K562 (cell line): ENCODE measurements at regions not wholly inside any gene's neighbourhood (a gene's known extent, or its start where the extent isn't known, plus 50 kb on each side); places are given as distances from the start of the nearest gene placed in this dataset.
A peak's percentile ranks its signal among the peaks of the same experiment; 100 is the strongest.

ENCODE experiments used
- ATAC-seq: fragments of 200-7000 bp; cut with Tn5 transposase; 3 replicates; pipeline ENCODE4 v1.9.1; 2020; ENCODE audit warnings: moderate library complexity
- BruUV-seq: library from RNA; stranded (reverse); fragments of 400-500 nt; replicated peaks from 2 replicates; lab custom pipeline; 2021; lab: Mats Ljungman, UMichigan
- CTCF ChIA-PET: fragments of 300-600 bp; formaldehyde crosslinking; extraction: SDS; loops from one replicate; lab custom pipeline; 2021; ENCODE audit warnings: low intra/inter-chr PET ratio; lab: Yijun Ruan, JAX
- POLR2A ChIA-PET: fragments of 300-600, 350-650 bp; sonication (Branson Sonifier 250); formaldehyde crosslinking; extraction: SDS; loops from one replicate; lab custom pipeline; 2021; ENCODE audit warnings: antibody characterized with exemption, inconsistent platforms; lab: Yijun Ruan, JAX
- DNase-seq, 4 experiments: peaks; one replicate each; pipeline versions ENCODE4 v3.0.0 to v3.0.0-alpha.2; 2011 to 2018; ENCODE audit warnings: low spot score in 3 of 4, mixed read lengths in 3 of 4; ENCODE audit errors: extremely low read depth in 1 of 4
- FAIRE-seq: peaks from 2 replicates; lab custom pipeline; 2011; peaks lifted over from hg19 to GRCh38; lab: Jason Lieb, UNC
- H2AFZ ChIP-seq: 2 replicates; pipeline ENCODE4 v1.6.0; 2011; ENCODE audit warnings: low read depth, low read length, control low read depth, inconsistent platforms
- H3K27ac ChIP-seq: fragments of 200-600 bp; 3 replicates; pipeline ENCODE4 v1.8.0; 2011; ENCODE audit warnings: low read depth, mild to moderate bottlenecking, control low read depth, inconsistent platforms, low read length, moderate library complexity, mixed read lengths; ENCODE audit errors: extremely low read depth
- H3K27me3 ChIP-seq, 2 experiments: fragments of 300-600 bp in 1 of 2; 2 replicates in 1 of 2; 3 replicates in 1 of 2; pipeline versions ENCODE4 v1.6.0 to v1.8.0; 2011; ENCODE audit warnings: inconsistent platforms in 2 of 2, low read length in 2 of 2, mild to moderate bottlenecking in 1 of 2, mixed read lengths in 1 of 2, moderate library complexity in 1 of 2; ENCODE audit not compliant: control insufficient read depth in 2 of 2, insufficient read depth in 2 of 2
- H3K36me3 ChIP-seq: fragments of 300-600 bp; 3 replicates; pipeline ENCODE4 v1.8.0; 2011; ENCODE audit warnings: mild to moderate bottlenecking, low read length, inconsistent platforms; ENCODE audit not compliant: control insufficient read depth, insufficient read depth
- H3K4me1 ChIP-seq, 2 experiments: fragments of 200-600 bp in 1 of 2; replicated peaks in 1 of 2; 2 replicates in 1 of 2; 3 replicates in 1 of 2; pipeline versions ENCODE4 v1.5.1 to v1.8.0; 2011; ENCODE audit warnings: inconsistent platforms in 2 of 2, low read length in 2 of 2, mild to moderate bottlenecking in 1 of 2, mixed read lengths in 1 of 2, moderate library complexity in 1 of 2; ENCODE audit not compliant: control insufficient read depth in 2 of 2, insufficient read depth in 2 of 2
- H3K4me2 ChIP-seq: 2 replicates; pipeline ENCODE4 v1.6.1; 2011; ENCODE audit warnings: low read length, control low read depth, inconsistent platforms, mixed read lengths; ENCODE audit not compliant: insufficient read depth
- H3K4me3 ChIP-seq: fragments of 200-600 bp; sonication (generic), shearing (Covaris generic); 2 replicates; pipeline ENCODE4 v1.5.1; 2016; ENCODE audit warnings: control low read depth, inconsistent platforms
- H3K79me2 ChIP-seq: fragments of 200-600 bp; 3 replicates; pipeline ENCODE4 v1.8.0; 2011; ENCODE audit warnings: low read length, inconsistent platforms; ENCODE audit not compliant: control insufficient read depth, insufficient read depth
- H3K9ac ChIP-seq, 2 experiments: 2 replicates each; pipeline versions ENCODE4 v1.6.0 to v1.6.1; 2011; ENCODE audit warnings: low read depth in 2 of 2, low read length in 2 of 2, control low read depth in 1 of 2, inconsistent platforms in 1 of 2, mild to moderate bottlenecking in 1 of 2, mixed read lengths in 1 of 2; ENCODE audit not compliant: insufficient read depth in 1 of 2
- H3K9me1 ChIP-seq: one replicate; pipeline ENCODE4 v1.6.0; 2011; ENCODE audit warnings: inconsistent platforms, mild to moderate bottlenecking, low read length, moderate library complexity; ENCODE audit not compliant: control insufficient read depth, insufficient read depth
- H3K9me3 ChIP-seq: replicated peaks from 2 replicates; pipeline ENCODE4 v1.5.1; 2011; ENCODE audit warnings: low read depth, low read length, inconsistent platforms; ENCODE audit not compliant: control insufficient read depth, insufficient read depth
- H4K20me1 ChIP-seq: replicated peaks from 2 replicates; pipeline ENCODE4 v1.6.1; 2011; ENCODE audit warnings: low read length, inconsistent platforms, mixed read lengths; ENCODE audit not compliant: control insufficient read depth, insufficient read depth
- TCF7L2 ChIP-seq: fragments of 150-350 bp; IDR thresholded peaks from 2 replicates; pipeline ENCODE4 v1.6.1; 2016; ENCODE audit warnings: low read depth, mild to moderate bottlenecking, low read length, moderate library complexity
- WGBS: fragments of 100-300 bp; shearing (Covaris generic); methylation state at CpG from one replicate; pipeline ENCODE4 v1.1.6; 2016; ENCODE audit warnings: low coverage, mixed read lengths; ENCODE audit not compliant: insufficient coverage; ENCODE audit errors: missing lambda C conversion rate; 5-methylcytosine and 5-hydroxymethylcytosine counted together
- in situ Hi-C: fragments of 300-500 bp; cut with MboI; formaldehyde crosslinking; loops from 4 replicates; pipeline ENCODE4 v1.15.0; 2018; ENCODE audit warnings: inconsistent platforms, mixed read lengths
- intact Hi-C: fragments of 100-400 bp; cut with micrococcal nuclease; formaldehyde crosslinking; loops from 2 replicates; pipeline ENCODE4 v1.14.2; 2022
- TF ChIP-seq, protein P1 (sequence below): fragments of 450-650 bp; formaldehyde crosslinking; IDR thresholded peaks from 2 replicates; pipeline ENCODE4 v1.4.0; 2020; ENCODE audit warnings: mild to moderate bottlenecking, moderate library complexity
- TF ChIP-seq, protein P2 (sequence below), 2 experiments: IDR thresholded peaks; 2 replicates each; pipeline ENCODE4 v1.6.1; 2011; ENCODE audit warnings: borderline replicate concordance in 1 of 2, control low read depth in 1 of 2, low read depth in 1 of 2, low read length in 1 of 2, mild to moderate bottlenecking in 1 of 2, mixed read lengths in 1 of 2, moderate library complexity in 1 of 2; ENCODE audit not compliant: insufficient read depth in 1 of 2, insufficient read length in 1 of 2, poor library complexity in 1 of 2, severe bottlenecking in 1 of 2; ENCODE audit errors: extremely low read depth in 1 of 2

DNA sequence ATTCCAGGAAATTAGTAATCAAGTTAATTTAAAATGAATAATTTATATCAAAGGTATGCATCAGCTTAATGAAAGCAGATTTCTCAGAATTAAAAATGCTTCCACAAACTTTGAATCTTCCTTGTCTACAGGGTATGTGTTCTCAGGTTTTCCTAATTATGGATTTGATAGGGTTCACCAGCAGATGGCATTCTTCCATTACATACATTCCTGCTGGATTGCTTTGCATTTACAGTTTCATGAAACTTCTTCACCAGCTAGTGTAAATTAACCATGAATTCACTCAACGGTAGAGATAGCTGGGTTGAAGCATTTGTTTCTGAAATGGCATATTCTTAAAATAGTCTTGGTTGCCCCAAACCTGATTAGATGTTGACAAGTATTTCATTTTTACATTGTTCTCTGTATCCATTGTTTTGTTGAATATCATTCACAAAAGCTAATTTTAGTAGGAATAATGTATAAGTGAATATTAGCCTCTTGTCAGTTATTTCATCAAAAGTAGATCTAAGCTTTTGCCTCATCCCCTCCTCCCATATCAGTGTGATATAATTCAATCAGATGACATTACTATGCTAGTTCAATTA, 68.7 kb upstream of the WDR41 start (continued):
- TF ChIP-seq, protein P1, sequence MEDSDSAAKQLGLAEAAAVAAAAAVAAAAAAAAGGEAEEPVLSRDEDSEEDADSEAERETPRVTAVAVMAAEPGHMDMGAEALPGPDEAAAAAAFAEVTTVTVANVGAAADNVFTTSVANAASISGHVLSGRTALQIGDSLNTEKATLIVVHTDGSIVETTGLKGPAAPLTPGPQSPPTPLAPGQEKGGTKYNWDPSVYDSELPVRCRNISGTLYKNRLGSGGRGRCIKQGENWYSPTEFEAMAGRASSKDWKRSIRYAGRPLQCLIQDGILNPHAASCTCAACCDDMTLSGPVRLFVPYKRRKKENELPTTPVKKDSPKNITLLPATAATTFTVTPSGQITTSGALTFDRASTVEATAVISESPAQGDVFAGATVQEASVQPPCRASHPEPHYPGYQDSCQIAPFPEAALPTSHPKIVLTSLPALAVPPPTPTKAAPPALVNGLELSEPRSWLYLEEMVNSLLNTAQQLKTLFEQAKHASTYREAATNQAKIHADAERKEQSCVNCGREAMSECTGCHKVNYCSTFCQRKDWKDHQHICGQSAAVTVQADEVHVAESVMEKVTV (CRISPR knock-in tag) = peak; percentile 62
- TF ChIP-seq, all 486 proteins: peak for 6

DNA sequence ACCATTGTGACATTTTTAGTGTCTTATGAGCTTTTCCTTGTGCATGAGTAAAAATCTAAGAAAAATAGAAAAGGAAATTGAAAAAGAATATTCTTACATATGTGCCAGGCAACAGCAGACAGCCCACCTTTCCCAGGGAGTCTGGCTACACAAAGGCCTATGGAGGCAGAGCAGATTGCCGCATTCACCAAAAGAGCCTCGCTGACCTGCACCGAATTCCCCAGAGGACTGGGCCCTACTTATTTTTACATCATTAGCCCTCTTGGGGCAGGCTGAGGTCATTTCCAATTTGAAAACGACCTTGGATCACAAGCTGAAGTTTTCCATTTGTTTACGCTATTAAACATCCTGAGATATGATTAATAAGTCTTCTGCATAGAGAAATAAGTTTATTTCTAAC, 66.2 kb upstream of the WDR41 start:
- in situ Hi-C loops = no loop called here
- H3K9me1 ChIP-seq = no peaks in the 10 kb centered on the region
- no peaks in the 10 kb centered on the region for H3K36me3 ChIP-seq
- DNase-seq = peak in 1 of 4 experiments; percentile 5
- no peaks in the 10 kb centered on the region for H4K20me1 ChIP-seq
- intact Hi-C loops = no loop called here
- no peak overlapping the region for H2AFZ ChIP-seq
- BruUV-seq = no TSS peak
- no peak for TF ChIP-seq TCF7L2
- TF ChIP-seq, protein P2, sequence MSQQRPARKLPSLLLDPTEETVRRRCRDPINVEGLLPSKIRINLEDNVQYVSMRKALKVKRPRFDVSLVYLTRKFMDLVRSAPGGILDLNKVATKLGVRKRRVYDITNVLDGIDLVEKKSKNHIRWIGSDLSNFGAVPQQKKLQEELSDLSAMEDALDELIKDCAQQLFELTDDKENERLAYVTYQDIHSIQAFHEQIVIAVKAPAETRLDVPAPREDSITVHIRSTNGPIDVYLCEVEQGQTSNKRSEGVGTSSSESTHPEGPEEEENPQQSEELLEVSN (IDR thresholded peaks at IDR 0.05; ENCODE audit: borderline replicate concordance in 1 of 2, extremely low read depth in 1 of 2, insufficient read depth in 1 of 2, insufficient read length in 1 of 2, low read depth in 1 of 2, low read length in 1 of 2, poor library complexity in 1 of 2, severe bottlenecking in 1 of 2) = no peak
- TF ChIP-seq, all 486 proteins: peak for 0
- Histone ChIP-seq H3K4me3 (no peak overlapping the region), H3K9me3 (no peaks in the 10 kb centered on the region), H3K4me2 (no peak overlapping the region), H3K79me2 (no peaks in the 10 kb centered on the region), H3K9ac (no peak overlapping the region), H3K4me1 (no peaks in the 10 kb centered on the region), H3K27ac (no peak overlapping the region), H3K27me3 (peaks cover 2 to 15% of the 10 kb centered on the region in 2 experiments; a peak in 3 of 5 replicates)
- 19% methylated on average over 5 of the region's 5 CpGs for WGBS
- ATAC-seq (no peak), FAIRE-seq (no peak)
- POLR2A ChIA-PET = interaction anchor here (0.7 kb wide), 1 partner anchor 9 kb away, joined by 3 read pairs; no protein-coding TSS in a partner anchor
- CTCF ChIA-PET = no interaction called here
